GM12878 (cell line): ENCODE measurements at regions not wholly inside any gene's neighbourhood (a gene's known extent, or its start where the extent isn't known, plus 50 kb on each side); places are given as distances from the start of the nearest gene placed in this dataset.

Experiments
- ATAC-seq: fragments of 200-7000 bp; cut with Tn5 transposase; 3 replicates; pipeline ENCODE4 v1.9.1; 2020; ENCODE audit warnings: mild to moderate bottlenecking, moderate library complexity
- BruUV-seq: library from RNA; stranded (reverse); fragments of 400-500 nt; replicated peaks from 2 replicates; lab custom pipeline; 2021; lab: Mats Ljungman, UMichigan
- CTCF ChIA-PET: fragments of 300-600 bp; sonication (Branson Sonifier 250); formaldehyde crosslinking; extraction: SDS; loops from one replicate; lab custom pipeline; 2021; ENCODE audit warnings: inconsistent platforms; lab: Yijun Ruan, JAX
- POLR2A ChIA-PET: fragments of 350-600 bp; formaldehyde crosslinking; extraction: SDS; loops from one replicate; lab custom pipeline; 2021; ENCODE audit warnings: inconsistent platforms; lab: Charles Lee
- RAD21 ChIA-PET: fragments of 300-600 bp; sonication (Branson Sonifier 250); formaldehyde crosslinking; loops from one replicate; lab custom pipeline; 2023; ENCODE audit warnings: antibody characterized with exemption; ENCODE audit not compliant: unreplicated experiment; lab: Charles Lee
- SMC1A ChIA-PET: fragments of 300-600 bp; sonication (Branson Sonifier 250); formaldehyde crosslinking; loops from one replicate; lab custom pipeline; 2023; ENCODE audit not compliant: unreplicated experiment, uncharacterized antibody; lab: Charles Lee
- DNase-seq: peaks from one replicate; pipeline ENCODE4 v3.0.0-alpha.2; 2011; ENCODE audit warnings: low read depth, low spot score
- FAIRE-seq: peaks from 3 replicates; lab custom pipeline; 2011; peaks lifted over from hg19 to GRCh38; lab: Jason Lieb, UNC
- H2AFZ ChIP-seq: 2 replicates; pipeline ENCODE4 v1.6.0; 2011; ENCODE audit warnings: low read depth, low read length, control low read depth; ENCODE audit not compliant: control insufficient read depth
- H3K27ac ChIP-seq: 2 replicates; pipeline ENCODE4 v1.5.1; 2011; ENCODE audit warnings: control low read depth; ENCODE audit not compliant: control insufficient read depth, insufficient read depth
- H3K27me3 ChIP-seq, 2 experiments: replicated peaks in 1 of 2; 2 replicates each; pipeline versions ENCODE4 v1.6.0 to v1.6.1; 2011; ENCODE audit warnings: low read length in 1 of 2; ENCODE audit not compliant: control insufficient read depth in 2 of 2, insufficient read depth in 2 of 2
- H3K36me3 ChIP-seq, 2 experiments: 2 replicates each; pipeline ENCODE4 v1.5.1; 2011; ENCODE audit warnings: low read length in 1 of 2; ENCODE audit not compliant: control insufficient read depth in 2 of 2, insufficient read depth in 2 of 2
- H3K4me1 ChIP-seq: 2 replicates; pipeline ENCODE4 v1.6.1; 2011; ENCODE audit warnings: mild to moderate bottlenecking, low read length, moderate library complexity, mixed read lengths; ENCODE audit not compliant: control insufficient read depth, insufficient read depth
- H3K4me2 ChIP-seq: 2 replicates; pipeline ENCODE4 v1.6.0; 2011; ENCODE audit warnings: control low read depth; ENCODE audit not compliant: control insufficient read depth, insufficient read depth
- H3K4me3 ChIP-seq: fragments of 200-600 bp; sonication (generic); 2 replicates; pipeline ENCODE4 v1.5.1; 2016
- H3K79me2 ChIP-seq: 2 replicates; pipeline ENCODE4 v1.6.0; 2011; ENCODE audit warnings: low read length; ENCODE audit not compliant: control insufficient read depth, insufficient read depth
- H3K9ac ChIP-seq: 2 replicates; pipeline ENCODE4 v1.8.0; 2011; ENCODE audit warnings: low read length, control low read depth, mixed read lengths; ENCODE audit not compliant: control insufficient read depth, insufficient read depth
- H3K9me3 ChIP-seq: replicated peaks from 3 replicates; pipeline ENCODE4 v1.5.1; 2011; ENCODE audit warnings: mild to moderate bottlenecking, low read length; ENCODE audit not compliant: control insufficient read depth, insufficient read depth
- H4K20me1 ChIP-seq: 2 replicates; pipeline ENCODE4 v1.6.0; 2011; ENCODE audit not compliant: control insufficient read depth, insufficient read depth
- BACH1 ChIP-seq: fragments of 450-650 bp; IDR thresholded peaks from 2 replicates; pipeline ENCODE4 v1.6.1; 2017; ENCODE audit warnings: mild to moderate bottlenecking, borderline replicate concordance
- KDM1A ChIP-seq: fragments of 200-600 bp; sonication (generic); IDR thresholded peaks from 2 replicates; pipeline ENCODE4 v1.6.1; 2016; ENCODE audit warnings: borderline replicate concordance
- MYB ChIP-seq: fragments of 150-350 bp; IDR thresholded peaks from 2 replicates; pipeline ENCODE4 v1.6.1; 2014; ENCODE audit warnings: mild to moderate bottlenecking, low read depth, low read length, borderline replicate concordance
- ZNF687 ChIP-seq: fragments of 450-650 bp; IDR thresholded peaks from 2 replicates; pipeline ENCODE4 v1.6.1; 2017; ENCODE audit warnings: mild to moderate bottlenecking, moderate library complexity
- WGBS: methylation state at CpG from one replicate; pipeline ENCODE4 v1.1.6; 2016; ENCODE audit warnings: low lambda C conversion rate; ENCODE audit not compliant: insufficient replicate concordance, insufficient coverage; ENCODE audit errors: missing lambda C conversion rate; 5-methylcytosine and 5-hydroxymethylcytosine counted together
- in situ Hi-C: fragments of 300-500 bp; cut with MboI; formaldehyde crosslinking; loops from 9 replicates; pipeline ENCODE4 v1.14.3; 2018; ENCODE audit warnings: mixed read lengths
- intact Hi-C: fragments of 100-400 bp; cut with micrococcal nuclease; formaldehyde crosslinking; loops from one replicate; pipeline ENCODE4 v1.14.2; 2022; ENCODE audit not compliant: unreplicated experiment

DNA sequence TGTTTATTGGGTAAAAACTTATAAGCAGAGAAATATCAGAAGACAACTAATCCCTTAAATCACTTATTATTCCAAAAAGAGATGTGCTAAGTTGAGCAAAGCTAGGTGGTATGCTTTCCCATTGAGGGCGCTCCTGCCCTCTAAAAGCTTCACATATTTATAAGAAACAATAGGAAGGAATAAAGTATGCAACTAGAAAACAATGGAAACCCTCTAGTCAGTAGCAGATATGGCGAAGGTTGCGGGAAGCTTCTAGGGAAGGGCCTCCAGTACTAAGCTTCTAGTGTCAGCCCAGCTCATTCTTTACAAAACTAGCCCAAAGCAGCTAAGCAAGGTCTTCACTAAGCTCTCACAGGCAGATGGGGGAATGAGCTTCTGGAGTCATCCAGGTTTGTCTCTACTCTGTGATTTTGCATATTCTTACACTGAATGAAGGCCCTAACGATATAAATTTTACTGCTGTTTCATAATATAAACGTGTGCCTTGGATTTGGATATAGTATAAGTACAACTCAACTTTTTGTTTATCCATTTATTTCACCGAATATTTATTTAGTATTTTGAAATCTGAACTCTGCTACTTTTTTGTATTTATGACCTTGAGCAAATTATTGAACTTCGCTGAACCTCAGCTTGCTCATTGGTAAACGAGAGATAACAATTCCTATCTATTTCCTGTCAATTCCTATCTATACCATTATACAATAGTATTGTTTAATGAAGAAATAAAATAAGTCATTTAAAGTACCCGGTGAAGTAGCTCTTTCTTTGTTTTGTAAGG, 571.4 kb downstream of the ELAVL2 start:
- DNase-seq (no peak), ATAC-seq (no peak), FAIRE-seq (no peak)
- Histone ChIP-seq H2AFZ (no peak overlapping the region), H3K27ac (no peak overlapping the region), H3K4me3 (no peak overlapping the region), H3K9me3 (no peaks in the 10 kb centered on the region), H3K79me2 (no peaks in the 10 kb centered on the region), H3K27me3 (no peaks in the 10 kb centered on the region), H3K4me1 (no peaks in the 10 kb centered on the region), H3K36me3 (no peaks in the 10 kb centered on the region), H3K4me2 (no peak overlapping the region), H4K20me1 (no peaks in the 10 kb centered on the region), H3K9ac (no peak overlapping the region)
- intact Hi-C loops = no loop called here
- ChIA-PET RAD21 (no interaction called here), CTCF (interaction anchor here (0.8 to 1.2 kb wide), 2 partner anchors 15 to 669 kb away, joined by 3 read pairs; no protein-coding TSS in a partner anchor), POLR2A (no interaction called here), SMC1A (interaction anchor here (0.6 to 1.2 kb wide), 3 partner anchors 9 to 784 kb away, joined by 3 read pairs; no protein-coding TSS in a partner anchor)
- WGBS = 16% methylated on average over 9 of the region's 9 CpGs
- TF ChIP-seq BACH1 (no peak), ZNF687 (no peak), MYB (no peak), KDM1A (no peak)
- in situ Hi-C loops = no loop called here
- BruUV-seq = no TSS peak
